ENCODE measurements at regions not wholly inside any gene's neighbourhood (a gene's known extent, or its start where the extent isn't known, plus 50 kb on each side); places are given as distances from the start of the nearest gene placed in this dataset.

DNA sequence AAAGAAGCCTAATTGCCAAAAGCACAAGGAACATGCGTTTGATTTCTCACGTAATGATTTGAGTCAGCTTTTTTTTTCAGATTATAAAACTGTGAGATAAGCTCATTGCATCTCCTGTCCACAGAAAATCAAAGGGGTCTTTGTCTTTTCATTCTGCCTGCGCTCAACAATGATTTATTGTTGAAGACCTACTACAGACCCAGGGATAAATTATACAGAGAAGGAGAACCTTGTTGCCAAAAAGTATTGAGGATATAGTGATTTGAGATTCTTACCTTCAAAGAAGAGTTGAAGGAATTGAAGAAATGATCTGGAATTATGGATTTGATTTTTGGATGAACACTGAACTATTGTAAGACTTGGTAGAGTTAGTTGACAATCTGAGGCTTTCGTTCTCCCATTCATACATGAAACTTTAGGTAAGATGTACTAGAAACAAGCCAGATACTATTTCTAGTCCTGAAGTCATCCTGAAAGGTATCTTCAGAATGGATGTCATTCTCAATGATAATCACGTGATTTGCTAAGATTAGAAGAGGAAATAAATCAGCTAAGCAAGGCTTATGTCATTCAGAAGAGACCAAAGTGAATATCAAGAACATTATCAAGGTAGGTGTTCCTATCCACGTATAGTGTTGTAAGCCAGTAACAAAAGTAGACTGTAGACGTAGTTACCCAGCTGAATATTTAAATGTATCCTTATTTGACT lies 71.1 kb upstream of the SCOC start:
- peaks cover 26% of the 10 kb centered on the region for H3K4me1 Mint-ChIP-seq (ENCODE audit: low read depth)
- no peak overlapping the region for H3K4me3 Mint-ChIP-seq (ENCODE audit: unreplicated experiment)
- DNase-seq (ENCODE audit: low spot score), result no peak
- H3K36me3 Mint-ChIP-seq (ENCODE audit: low read depth), result no peaks in the 10 kb centered on the region
- H3K9me3 Mint-ChIP-seq (ENCODE audit: low read depth), result no peaks in the 10 kb centered on the region
- H3K27ac Mint-ChIP-seq (ENCODE audit: unreplicated experiment), result no peak overlapping the region
- no peak for TF ChIP-seq CTCF (IDR thresholded peaks at IDR 0.05)
- no peaks in the 10 kb centered on the region for H3K27me3 Mint-ChIP-seq (ENCODE audit: low read depth)

DNA sequence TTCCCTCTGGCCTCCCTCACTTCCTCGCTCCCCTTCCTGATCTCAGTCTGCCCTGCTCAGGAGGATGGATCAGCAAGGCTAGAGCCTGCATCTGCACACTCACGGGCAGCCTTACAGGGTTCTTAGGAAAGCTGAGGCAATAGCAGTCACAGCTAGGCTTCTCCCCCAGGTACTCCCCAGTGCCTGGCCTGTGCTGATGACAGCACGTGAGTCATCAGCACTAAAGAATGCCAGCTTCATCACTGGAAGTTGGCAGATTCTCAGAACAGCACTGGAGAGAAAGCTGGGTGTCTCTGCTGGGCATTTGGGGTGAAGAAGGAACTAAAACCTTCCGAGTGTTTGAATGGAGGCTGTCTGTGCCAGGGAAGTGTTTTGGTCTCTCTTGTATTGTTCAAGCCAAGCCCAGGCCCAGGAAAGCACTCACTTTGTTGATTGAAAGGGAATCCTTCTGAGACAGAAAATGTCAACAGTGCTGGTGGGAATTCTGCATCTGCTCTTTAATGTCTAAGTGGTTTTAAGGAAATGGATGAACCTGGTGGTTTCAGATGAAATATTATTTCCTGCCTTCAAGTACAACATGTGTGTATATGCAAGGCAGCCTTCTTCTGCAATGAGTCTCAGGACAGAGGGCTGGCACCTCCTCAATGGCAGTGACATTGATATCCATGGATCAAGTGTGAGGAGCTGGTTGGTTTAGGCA lies 73.0 kb upstream of the SCOC start:
- DNase-seq (ENCODE audit: low spot score), result no peak
- Mint-ChIP-seq H3K4me1 (ENCODE audit: low read depth) (peaks cover 39% of the 10 kb centered on the region), H3K27me3 (ENCODE audit: low read depth) (no peaks in the 10 kb centered on the region), H3K4me3 (ENCODE audit: unreplicated experiment) (no peak overlapping the region), H3K9me3 (ENCODE audit: low read depth) (no peaks in the 10 kb centered on the region), H3K36me3 (ENCODE audit: low read depth) (no peaks in the 10 kb centered on the region), H3K27ac (ENCODE audit: unreplicated experiment) (no peak overlapping the region)
- TF ChIP-seq CTCF (IDR thresholded peaks at IDR 0.05), result no peak

- H3K27me3 Mint-ChIP-seq (ENCODE audit: low read depth), result no peaks in the 10 kb centered on the region
- peaks cover 23% of the 10 kb centered on the region for H3K4me1 Mint-ChIP-seq (ENCODE audit: low read depth)
Measured at GRCh38 chr4:140298001-140298400, 75.4 kb upstream of the SCOC start.

GRCh38 chr4:140297221-140297570 lies 76.2 kb upstream of the SCOC start:
- no peaks in the 10 kb centered on the region for H3K9me3 Mint-ChIP-seq (ENCODE audit: low read depth)
- no peak for DNase-seq (ENCODE audit: low spot score)
- no peak overlapping the region for H3K27ac Mint-ChIP-seq (ENCODE audit: unreplicated experiment)
- no peak overlapping the region for H3K4me3 Mint-ChIP-seq (ENCODE audit: unreplicated experiment)
- no peaks in the 10 kb centered on the region for H3K27me3 Mint-ChIP-seq (ENCODE audit: low read depth)
- no peak for TF ChIP-seq CTCF (IDR thresholded peaks at IDR 0.05)
- H3K4me1 Mint-ChIP-seq (ENCODE audit: low read depth), result peaks cover 23% of the 10 kb centered on the region
- no peaks in the 10 kb centered on the region for H3K36me3 Mint-ChIP-seq (ENCODE audit: low read depth)

More at GRCh38 chr4:140298001-140298400, 75.4 kb upstream of the SCOC start:
- no peak overlapping the region for H3K27ac Mint-ChIP-seq (ENCODE audit: unreplicated experiment)
- no peaks in the 10 kb centered on the region for H3K9me3 Mint-ChIP-seq (ENCODE audit: low read depth)
- TF ChIP-seq CTCF (IDR thresholded peaks at IDR 0.05), result no peak
- H3K4me3 Mint-ChIP-seq (ENCODE audit: unreplicated experiment), result no peak overlapping the region
- H3K36me3 Mint-ChIP-seq (ENCODE audit: low read depth), result no peaks in the 10 kb centered on the region
- no peak for DNase-seq (ENCODE audit: low spot score)

- no peak for TF ChIP-seq CTCF (IDR thresholded peaks at IDR 0.05)
- H3K36me3 Mint-ChIP-seq (ENCODE audit: low read depth), result no peaks in the 10 kb centered on the region
- peaks cover 23% of the 10 kb centered on the region for H3K4me1 Mint-ChIP-seq (ENCODE audit: low read depth)
- no peaks in the 10 kb centered on the region for H3K27me3 Mint-ChIP-seq (ENCODE audit: low read depth)
- peak overlapping the region; percentile 55 for H3K27ac Mint-ChIP-seq (ENCODE audit: unreplicated experiment)
- peak overlapping the region; percentile 52 for H3K4me3 Mint-ChIP-seq (ENCODE audit: unreplicated experiment)
- no peak for DNase-seq (ENCODE audit: low spot score)
- no peaks in the 10 kb centered on the region for H3K9me3 Mint-ChIP-seq (ENCODE audit: low read depth)
Measured at GRCh38 chr4:140296335-140297220, 76.9 kb upstream of the SCOC start.
